GM21381 (cell line): ENCODE measurements at regions not wholly inside any gene's neighbourhood (a gene's known extent, or its start where the extent isn't known, plus 50 kb on each side); places are given as distances from the start of the nearest gene placed in this dataset.

Source experiments
- ATAC-seq: cut with Tn5 transposase; IDR thresholded peaks from one replicate; pipeline ENCODE4 v1.9.1; 2021; ENCODE audit warnings: mild to moderate bottlenecking, moderate library complexity; ENCODE audit not compliant: unreplicated experiment

DNA sequence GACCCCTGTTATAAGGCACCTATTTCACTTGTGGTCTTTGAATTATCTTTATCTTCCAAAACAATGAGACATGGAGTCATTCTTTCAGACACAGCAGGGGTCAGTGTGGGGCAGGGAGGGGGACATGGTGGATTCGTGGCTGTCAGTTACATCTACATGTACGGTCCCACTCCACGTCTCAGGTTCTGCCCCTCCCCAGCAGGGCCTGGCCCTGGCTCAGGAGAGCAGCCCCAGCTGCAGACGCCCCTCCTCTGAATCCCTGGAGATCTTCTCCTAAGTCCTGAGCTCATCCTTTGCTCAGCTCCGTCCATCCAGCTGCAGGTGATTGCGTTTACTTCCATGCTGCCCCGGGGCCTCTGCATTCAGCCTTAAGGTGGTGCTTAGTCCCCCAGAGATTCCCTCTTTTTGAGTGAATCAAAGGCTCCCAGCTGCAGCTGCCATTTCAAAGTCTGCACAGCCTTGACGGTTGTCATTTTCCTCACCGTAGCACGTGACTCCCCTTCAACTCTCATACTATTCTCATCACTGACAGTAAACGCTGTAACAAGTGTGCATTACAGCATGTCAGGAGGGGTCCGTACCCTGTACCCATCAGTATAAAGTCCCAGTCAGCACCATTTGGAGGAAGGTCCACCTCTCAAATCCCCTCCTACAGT lies 113.4 kb upstream of the TCERG1L start:
- no peak for ATAC-seq

GRCh38 chr10:131425752-131426533 lies 114.4 kb upstream of the TCERG1L start:
- ATAC-seq, result no peak

DNA sequence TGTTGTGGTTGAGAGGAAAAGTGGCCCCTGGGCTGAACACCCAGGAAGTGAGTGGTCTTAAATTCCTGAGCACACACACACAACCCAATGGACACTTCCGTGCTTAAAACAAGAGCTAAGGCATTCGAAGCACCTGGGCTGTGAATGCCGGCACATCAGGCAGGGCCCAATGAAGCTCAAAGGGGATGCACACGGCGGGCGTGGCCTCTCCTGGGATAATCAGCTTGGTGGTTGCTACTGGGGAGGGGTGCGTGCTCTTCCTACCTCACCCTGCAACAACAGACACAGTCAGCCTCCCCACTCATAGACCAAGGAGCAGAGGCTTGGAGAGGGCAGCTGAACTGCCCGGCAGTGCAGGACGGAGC lies 115.0 kb upstream of the TCERG1L start:
- no peak for ATAC-seq

DNA sequence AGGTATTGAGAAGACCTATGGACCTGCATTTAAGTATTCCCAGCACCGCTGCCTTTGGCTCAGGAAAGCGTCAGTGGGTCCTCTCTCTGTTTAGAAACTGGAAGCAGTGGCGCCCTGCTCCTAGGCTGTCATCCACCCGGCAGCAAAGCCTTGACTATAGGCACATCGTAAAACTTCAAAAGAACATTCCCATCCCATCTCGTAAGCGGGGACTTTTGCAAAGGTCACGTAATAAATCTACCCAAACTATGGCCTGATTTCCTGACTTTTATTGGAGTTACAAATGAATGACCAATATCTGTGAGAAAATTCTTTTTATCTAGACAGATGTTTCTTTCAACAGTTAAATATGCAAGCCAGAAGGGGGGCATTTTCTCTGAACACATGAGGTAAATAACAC lies 115.8 kb upstream of the TCERG1L start:
- ATAC-seq, result no peak

DNA sequence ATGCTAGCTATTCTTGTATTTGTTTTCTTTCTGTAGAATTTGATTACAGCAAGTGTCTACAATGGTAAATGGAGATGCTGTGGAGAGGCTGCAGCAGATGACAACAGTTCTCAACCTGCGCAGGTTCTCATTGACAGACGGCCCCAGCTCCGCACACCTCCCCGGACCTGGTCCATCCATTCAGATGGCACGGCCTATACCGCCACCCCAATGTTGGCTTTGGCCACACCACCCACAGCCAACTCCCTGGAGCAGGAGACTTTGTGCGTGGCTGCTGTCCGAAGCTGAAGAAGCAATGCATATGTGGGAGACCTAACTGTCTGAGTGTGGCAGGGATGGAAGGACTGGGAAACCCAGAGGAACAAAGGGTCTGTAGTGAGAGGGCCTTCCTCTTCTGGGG lies 116.4 kb upstream of the TCERG1L start:
- no peak for ATAC-seq

- no peak for ATAC-seq
Measured at GRCh38 chr10:131429141-131429540, 117.6 kb upstream of the TCERG1L start.

DNA sequence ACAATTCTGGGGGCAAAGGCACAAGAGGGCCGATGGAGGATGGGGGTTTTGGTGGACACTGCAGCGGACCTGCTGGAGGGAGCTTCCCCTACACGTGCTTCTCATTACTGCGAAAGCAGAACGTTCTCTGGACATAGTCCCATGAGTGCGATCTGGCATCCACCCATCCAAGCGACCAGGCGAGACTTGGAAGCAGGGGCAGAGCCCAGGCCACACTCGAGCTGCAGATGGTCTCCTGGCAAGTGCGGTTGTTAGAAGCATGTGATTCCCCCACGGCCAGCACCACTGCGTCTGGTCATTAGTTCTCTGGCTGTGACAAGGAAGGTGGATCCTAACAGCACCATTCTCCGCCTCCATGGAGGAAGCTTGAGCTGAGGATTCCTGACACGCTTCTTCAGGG lies 118.4 kb upstream of the TCERG1L start:
- ATAC-seq, result no peak

- no peak for ATAC-seq
Measured at GRCh38 chr10:131430716-131431412, 119.3 kb upstream of the TCERG1L start.

- no peak for ATAC-seq
Measured at GRCh38 chr10:131431533-131431932, 120.0 kb upstream of the TCERG1L start.

- no peak for ATAC-seq
Measured at GRCh38 chr10:131431978-131432690, 120.6 kb upstream of the TCERG1L start.

DNA sequence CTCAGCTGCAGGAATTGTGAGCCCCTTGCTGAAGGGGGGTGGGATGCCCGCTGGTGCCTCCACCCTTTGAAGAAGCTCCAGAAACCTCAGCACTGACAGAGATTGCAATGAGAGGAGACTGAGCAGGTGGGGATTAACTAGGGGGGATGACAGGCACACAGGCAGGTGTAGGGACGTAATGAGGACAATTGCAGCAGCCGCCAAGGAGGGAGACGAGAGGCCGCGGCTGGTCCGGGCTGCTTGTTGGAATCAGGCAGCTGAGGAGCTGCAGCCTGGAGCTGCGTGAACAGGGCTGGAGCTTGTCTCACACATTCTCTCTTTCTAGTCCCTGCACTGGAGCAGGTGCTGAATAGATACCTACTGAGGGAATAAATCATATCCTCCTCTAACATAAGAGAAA lies 122.0 kb upstream of the TCERG1L start:
- no peak for ATAC-seq

GRCh38 chr10:131435232-131435631 lies 123.7 kb upstream of the TCERG1L start:
- ATAC-seq, result no peak

DNA sequence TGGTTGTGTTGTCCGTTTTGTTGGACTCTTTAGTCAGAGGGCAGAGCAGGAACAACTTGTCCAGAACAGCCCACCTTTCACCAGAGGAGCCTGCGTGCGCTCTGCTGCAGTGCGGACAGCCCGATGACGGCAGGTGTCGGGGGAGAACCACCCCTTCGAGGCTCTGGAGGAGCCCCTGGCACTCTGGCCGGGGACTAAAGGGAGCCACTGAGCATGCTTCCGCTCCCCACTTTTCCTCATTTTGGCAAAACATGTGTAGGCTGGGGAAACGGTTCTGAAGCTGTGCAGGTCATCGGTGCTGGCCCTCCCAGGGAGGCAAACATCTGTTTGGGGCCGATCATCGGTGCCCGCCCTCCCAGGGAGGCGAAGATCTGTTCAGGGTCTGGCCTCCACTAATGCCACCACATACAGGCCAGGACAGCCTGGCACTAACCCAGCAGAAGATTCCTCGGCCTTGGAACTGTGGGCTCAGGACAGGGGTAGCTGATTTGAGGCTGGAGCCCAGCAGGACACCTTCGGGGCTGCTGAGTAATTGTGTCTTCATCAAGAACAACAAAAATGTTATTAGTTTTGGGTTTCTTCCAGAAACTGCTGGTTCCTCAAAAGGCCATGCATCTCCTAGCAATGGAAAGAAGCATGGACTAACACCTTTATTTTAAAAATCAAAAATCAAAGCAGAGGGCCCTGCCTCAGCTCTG lies 124.4 kb upstream of the TCERG1L start:
- ATAC-seq, result no peak

GRCh38 chr10:131436458-131436857 lies 124.9 kb upstream of the TCERG1L start:
- no peak for ATAC-seq

DNA sequence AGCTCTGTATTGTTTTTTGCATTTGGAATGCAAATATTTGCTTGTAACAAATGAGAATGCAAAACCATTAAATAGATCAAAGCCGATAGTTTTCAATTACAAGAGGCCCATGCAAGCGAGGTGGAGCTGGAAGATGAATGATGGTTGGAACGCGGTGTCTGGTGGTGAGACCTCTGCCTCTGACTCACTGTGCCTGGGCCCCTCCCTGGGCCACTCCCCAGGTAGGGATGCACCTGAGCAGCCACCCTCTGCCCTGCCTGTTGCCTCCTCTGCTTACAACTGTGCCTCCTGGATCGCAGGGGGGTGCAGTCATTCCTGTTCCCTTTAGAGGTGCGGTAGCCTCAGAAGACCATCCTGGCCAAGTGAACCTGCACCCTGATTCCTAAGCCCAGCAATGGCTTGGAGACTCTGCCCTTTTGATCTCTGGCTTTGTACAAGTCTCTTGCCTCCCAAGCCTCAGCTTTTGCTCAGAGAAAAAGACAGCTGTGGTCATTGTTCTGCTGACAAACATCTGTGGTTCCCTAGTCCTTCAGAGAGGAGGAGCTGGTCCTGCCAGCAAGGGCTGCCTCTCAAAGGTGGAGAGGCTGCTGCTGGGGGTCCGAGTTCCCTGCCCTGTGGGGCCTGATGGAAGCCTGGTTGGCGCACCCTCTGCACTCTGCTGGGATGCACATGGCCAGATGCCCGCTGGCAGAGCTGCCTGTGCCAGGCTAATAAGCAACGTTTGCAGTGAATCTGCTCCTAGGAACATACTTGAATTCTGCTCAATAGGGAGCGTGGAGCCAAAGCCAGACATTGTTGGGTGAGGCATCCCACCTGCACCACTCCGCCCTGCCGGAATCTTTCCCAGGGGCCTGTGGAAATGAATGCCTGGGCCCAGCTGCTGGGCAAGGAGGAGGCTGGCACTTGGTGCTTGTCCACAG lies 126.3 kb upstream of the TCERG1L start:
- no peak for ATAC-seq

- ATAC-seq, result no peak
Measured at GRCh38 chr10:131438665-131439064, 127.1 kb upstream of the TCERG1L start.

GRCh38 chr10:131439705-131440104 lies 128.2 kb upstream of the TCERG1L start:
- no peak for ATAC-seq

DNA sequence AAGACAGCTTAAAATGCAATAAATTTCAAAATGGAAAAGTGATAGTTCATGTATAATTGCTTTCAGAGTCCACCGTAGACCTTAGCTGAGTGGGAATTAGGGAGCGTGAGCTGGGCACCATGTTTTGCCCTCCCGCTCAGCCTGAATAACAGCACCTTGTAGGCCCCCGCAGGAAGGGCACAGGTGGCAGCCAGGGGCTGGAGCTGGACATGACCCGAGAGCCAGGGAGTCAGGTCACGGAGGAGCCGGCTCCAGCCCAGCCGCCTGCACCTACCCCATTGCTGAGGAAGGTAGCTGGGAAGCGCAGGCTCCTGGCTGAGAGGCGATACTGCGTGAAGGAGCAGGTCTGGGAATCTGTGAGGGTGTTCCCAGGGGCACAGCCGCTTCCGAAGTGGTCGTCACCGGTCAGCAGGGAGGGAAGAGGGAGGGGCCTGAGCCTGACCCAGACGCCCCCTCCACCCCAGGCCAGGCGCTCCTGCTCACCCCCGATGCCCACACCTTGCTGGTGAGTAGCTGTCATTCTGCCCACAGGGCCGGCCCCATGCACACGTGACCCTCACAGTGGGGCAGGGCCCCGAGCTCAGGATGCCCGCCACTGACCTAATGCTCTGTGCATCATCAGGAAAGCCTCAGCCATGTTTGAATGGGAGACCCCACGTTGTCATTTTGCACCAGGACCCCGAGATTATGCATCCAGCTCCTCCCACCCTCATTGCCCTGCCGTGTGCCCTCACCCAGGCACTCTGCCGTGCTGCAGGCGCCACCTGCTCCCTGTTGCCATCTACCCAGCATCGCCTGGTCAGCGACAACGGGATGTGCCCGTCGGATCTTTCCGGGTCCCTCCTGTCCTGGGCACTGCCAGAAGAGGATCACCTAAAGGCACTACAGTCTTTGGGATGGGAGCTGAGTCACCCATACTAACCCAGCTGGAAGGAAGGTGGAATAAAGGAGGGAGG lies 129.2 kb upstream of the TCERG1L start:
- no peak for ATAC-seq

DNA sequence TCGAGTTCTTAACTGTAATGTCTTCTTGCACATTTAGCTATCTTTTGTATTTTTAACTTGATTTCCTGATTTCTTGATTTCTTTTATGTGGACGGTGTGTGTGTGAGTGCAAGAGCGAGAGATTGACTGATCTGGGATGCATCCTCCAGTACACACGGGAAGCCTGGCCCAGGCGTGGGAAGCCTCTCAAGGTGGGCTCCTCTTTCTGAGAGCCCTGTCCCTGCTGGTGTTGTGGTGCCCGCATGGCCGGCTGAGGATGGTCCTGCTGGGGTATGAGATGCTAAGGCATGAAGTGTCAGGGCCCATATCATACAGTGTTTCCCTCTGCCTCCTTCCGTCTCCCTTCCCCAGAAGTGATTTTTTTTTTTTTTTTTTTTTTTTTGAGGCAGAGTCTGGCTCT lies 130.8 kb upstream of the TCERG1L start:
- ATAC-seq, result no peak
